ENCODE measurements at regions not wholly inside any gene's neighbourhood (a gene's known extent, or its start where the extent isn't known, plus 50 kb on each side); places are given as distances from the start of the nearest gene placed in this dataset.

DNA sequence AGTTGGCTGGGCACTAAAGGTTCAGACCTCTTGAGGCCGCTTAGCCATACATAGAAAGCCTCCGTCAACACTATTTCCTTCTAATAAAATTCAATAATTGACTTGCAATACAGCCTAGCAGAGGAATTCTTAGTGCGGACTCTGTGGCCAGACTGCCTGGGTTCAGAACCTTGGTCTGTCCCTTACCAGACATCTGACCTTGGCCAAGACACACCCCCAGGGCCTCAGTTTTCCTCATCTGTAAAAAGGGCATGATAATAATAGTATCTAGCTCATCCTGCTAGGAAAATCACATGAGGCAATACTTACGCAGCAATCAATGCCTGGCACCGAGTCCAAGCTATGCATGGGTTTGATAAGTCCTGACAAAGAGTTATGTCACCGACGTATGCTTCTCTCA, 148.2 kb upstream of the SOD1 start:
- H3K56ac ChIP-seq (ENCODE audit: insufficient read length, low read depth, low read length): no peak overlapping the region
- TF ChIP-seq CTCF (conservative IDR thresholded peaks at IDR 0.05): no peak

More for the DNA sequence above, 148.2 kb upstream of the SOD1 start:
- Histone ChIP-seq H3K23me2 (ENCODE audit: insufficient read length, low read depth, low read length, poor library complexity, severe bottlenecking) (no peaks in the 10 kb centered on the region), H4K8ac (replicated peaks; ENCODE audit: insufficient read length, low read depth, low read length) (no peak overlapping the region), H3K27me3 (ENCODE audit: insufficient read depth, low read length) (no peaks in the 10 kb centered on the region), H3K4me1 (ENCODE audit: insufficient read depth, low read length) (peaks cover 13% of the 10 kb centered on the region), H3K18ac (ENCODE audit: insufficient read length, low read depth, low read length) (no peak overlapping the region), H3K4me2 (ENCODE audit: insufficient read depth, insufficient read length, low read length) (no peak overlapping the region), H3K79me2 (ENCODE audit: insufficient read depth, low read length) (0 out of 2 replicates have a peak, but pooled peaks cover 3% of the 10 kb centered on the region), H3T11ph (ENCODE audit: low read length) (no peak overlapping the region), H2AFZ (ENCODE audit: low read length) (no peak overlapping the region), H2BK120ac (ENCODE audit: low read depth, low read length, poor library complexity, severe bottlenecking) (no peak overlapping the region), H3K27ac (ENCODE audit: insufficient read length, low read depth, low read length) (no peak overlapping the region), H3K14ac (ENCODE audit: insufficient read depth, low read length) (no peak overlapping the region), H2BK20ac (ENCODE audit: low read depth, low read length, poor library complexity, severe bottlenecking) (no peak overlapping the region), H3K4ac (ENCODE audit: low read depth, low read length) (no peak overlapping the region), H2AK5ac (ENCODE audit: insufficient read length, low read length) (no peak overlapping the region), H2BK12ac (ENCODE audit: insufficient read length, low read depth, low read length) (no peak overlapping the region), H3K9me3 (ENCODE audit: control insufficient read depth, low read depth, low read length) (no peaks in the 10 kb centered on the region), H4K5ac (ENCODE audit: insufficient read length, low read depth, low read length) (no peak overlapping the region), H2BK15ac (ENCODE audit: low read depth, low read length) (no peak overlapping the region), H3K23ac (ENCODE audit: insufficient read length, low read depth, low read length) (no peak overlapping the region), H3K79me1 (ENCODE audit: insufficient read depth, low read depth, low read length, poor library complexity, severe bottlenecking) (no peaks in the 10 kb centered on the region), H4K91ac (ENCODE audit: insufficient read length, low read depth, low read length) (no peak overlapping the region), H3K9ac (ENCODE audit: extremely low read depth, insufficient read length, low read length) (no peak overlapping the region), H2BK5ac (ENCODE audit: insufficient read length, low read length) (no peak overlapping the region), H4K20me1 (ENCODE audit: control insufficient read depth, insufficient read depth, insufficient read length) (no peaks in the 10 kb centered on the region)
- H3K4me3 Mint-ChIP-seq: no peak overlapping the region
- H3K4me1 Mint-ChIP-seq: peaks cover 41 to 47% of the 10 kb centered on the region in 2 experiments
- no peak overlapping the region for H3K27ac Mint-ChIP-seq
- WGBS (ENCODE audit: extremely low coverage, insufficient read length, low lambda C conversion rate): no CpG with 5 or more reads among the region's 7 CpGs
- H3K27me3 Mint-ChIP-seq (ENCODE audit: low read depth): no peaks in the 10 kb centered on the region
- no peak for DNase-seq
- H3K9me3 Mint-ChIP-seq: no peaks in the 10 kb centered on the region
- no peaks in the 10 kb centered on the region for H3K36me3 Mint-ChIP-seq (ENCODE audit: insufficient read depth in 1 of 3, low read depth in 3 of 3)
